Tibial nerve (tissue), 4 donors: ENCODE measurements at regions not wholly inside any gene's neighbourhood (a gene's known extent, or its start where the extent isn't known, plus 50 kb on each side); places are given as distances from the start of the nearest gene placed in this dataset.

Experiments used
- DNase-seq, 2 donors: peaks; one replicate each; pipeline ENCODE4 v3.0.0-alpha.2; 2019; ENCODE audit warnings: low spot score in 2 of 2
- H3K27ac ChIP-seq, 4 donors: fragments of 200-600 bp; sonication (generic) in 3 of 4; one replicate each; pipeline ENCODE4 v1.5.1; 2017 to 2019; ENCODE audit warnings: mild to moderate bottlenecking in 1 of 4
- H3K27me3 ChIP-seq, 2 donors: fragments of 200-600 bp; sonication (generic) in 1 of 2; one replicate each; pipeline versions ENCODE4 v1.5.1 to v1.6.0; 2017 to 2019
- H3K36me3 ChIP-seq, 3 donors: fragments of 200-600 bp; sonication (generic); one replicate each; pipeline ENCODE4 v1.5.1; 2018 to 2019
- H3K4me1 ChIP-seq, 4 donors: fragments of 200-600 bp; sonication (generic) in 3 of 4; one replicate each; pipeline ENCODE4 v1.5.1; 2017 to 2019
- H3K4me3 ChIP-seq, 4 donors: fragments of 200-600 bp; sonication (generic) in 3 of 4; one replicate each; pipeline ENCODE4 v1.5.1; 2017 to 2019; ENCODE audit warnings: mild to moderate bottlenecking in 1 of 4, moderate library complexity in 1 of 4
- H3K9me3 ChIP-seq, 4 donors: fragments of 200-600 bp; sonication (generic) in 3 of 4; one replicate each; pipeline ENCODE4 v1.5.1; 2017 to 2019
- CTCF ChIP-seq, 5 experiments: fragments of 200-600 bp in 3 of 5; fragments of 450-650 bp in 2 of 5; sonication (generic) in 3 of 5; IDR thresholded peaks; one replicate each; pipeline ENCODE4 v1.5.1; 2016 to 2019; ENCODE audit warnings: antibody characterized with exemption in 5 of 5, mild to moderate bottlenecking in 3 of 5, moderate library complexity in 2 of 5
- EP300 ChIP-seq, 2 donors: sonication (generic); formaldehyde crosslinking; IDR thresholded peaks; one replicate each; pipeline ENCODE4 v1.6.1; 2017; ENCODE audit warnings: antibody characterized with exemption in 2 of 2, mild to moderate bottlenecking in 1 of 2
- POLR2A ChIP-seq, 2 donors: fragments of 450-650 bp; IDR thresholded peaks; one replicate each; pipeline ENCODE4 v1.6.1; 2017; ENCODE audit warnings: antibody characterized with exemption in 2 of 2, mild to moderate bottlenecking in 2 of 2, moderate library complexity in 2 of 2
- WGBS, 2 donors: methylation state at CpG; one replicate each; pipeline ENCODE4 v1.1.5; 2018; 5-methylcytosine and 5-hydroxymethylcytosine counted together

GRCh38 chr12:14275886-14276285, 89.6 kb upstream of the ATF7IP start:
- WGBS, 2 donors = 62 to 71% methylated on average over 1 of the region's 1 CpG
- peaks cover 0 to 3% (median 0%) of the 10 kb centered on the region in 4 donors for H3K9me3 ChIP-seq
- no peak overlapping the region for H3K27ac ChIP-seq
- no peak overlapping the region for H3K4me3 ChIP-seq
- no peaks in the 10 kb centered on the region for H3K27me3 ChIP-seq
- TF ChIP-seq POLR2A (IDR thresholded peaks at IDR 0.05) = no peak
- TF ChIP-seq EP300 (IDR thresholded peaks at IDR 0.05) = no peak
- no peak for TF ChIP-seq CTCF (IDR thresholded peaks at IDR 0.05)
- H3K4me1 ChIP-seq = no peaks in the 10 kb centered on the region
- no peaks in the 10 kb centered on the region for H3K36me3 ChIP-seq
- no peak for DNase-seq

GRCh38 chr12:14278294-14278953, 87.1 kb upstream of the ATF7IP start:
- H3K27me3 ChIP-seq = no peaks in the 10 kb centered on the region
- H3K36me3 ChIP-seq = no peaks in the 10 kb centered on the region
- no peak overlapping the region for H3K27ac ChIP-seq
- no peaks in the 10 kb centered on the region for H3K4me1 ChIP-seq
- WGBS, 2 donors = 83 to 87% methylated on average over 1 of the region's 1 CpG
- H3K4me3 ChIP-seq = no peak overlapping the region
- DNase-seq = no peak
- TF ChIP-seq EP300 (IDR thresholded peaks at IDR 0.05) (no peak), CTCF (IDR thresholded peaks at IDR 0.05) (no peak), POLR2A (IDR thresholded peaks at IDR 0.05) (no peak)
- peaks cover 0 to 3% (median 0%) of the 10 kb centered on the region in 4 donors for H3K9me3 ChIP-seq

- 88 to 89% methylated on average over 6 of the region's 6 CpGs for WGBS, 2 donors
- TF ChIP-seq EP300 (IDR thresholded peaks at IDR 0.05) = no peak
- no peak for TF ChIP-seq CTCF (IDR thresholded peaks at IDR 0.05)
- TF ChIP-seq POLR2A (IDR thresholded peaks at IDR 0.05) = no peak
- DNase-seq = no peak
- Histone ChIP-seq H3K4me3 (no peak overlapping the region), H3K27me3 (no peaks in the 10 kb centered on the region), H3K27ac (no peak overlapping the region), H3K4me1 (no peaks in the 10 kb centered on the region), H3K9me3 (peaks cover 0 to 3% (median 0%) of the 10 kb centered on the region in 4 donors), H3K36me3 (no peaks in the 10 kb centered on the region)
These were observed 85.6 kb upstream of the ATF7IP start for GRCh38 chr12:14279845-14280244.

GRCh38 chr12:14280921-14281320, 84.6 kb upstream of the ATF7IP start:
- Histone ChIP-seq H3K27me3 (no peaks in the 10 kb centered on the region), H3K36me3 (no peaks in the 10 kb centered on the region), H3K27ac (no peak overlapping the region), H3K4me1 (no peaks in the 10 kb centered on the region), H3K4me3 (no peak overlapping the region), H3K9me3 (no peaks in the 10 kb centered on the region)
- no peak for DNase-seq
- TF ChIP-seq POLR2A (IDR thresholded peaks at IDR 0.05) (no peak), EP300 (IDR thresholded peaks at IDR 0.05) (no peak), CTCF (IDR thresholded peaks at IDR 0.05) (no peak)
- WGBS, 2 donors = 85 to 96% methylated on average over 5 of the region's 5 CpGs

GRCh38 chr12:14281539-14281938, 83.9 kb upstream of the ATF7IP start:
- TF ChIP-seq EP300 (IDR thresholded peaks at IDR 0.05) (no peak), POLR2A (IDR thresholded peaks at IDR 0.05) (no peak), CTCF (IDR thresholded peaks at IDR 0.05) (no peak)
- Histone ChIP-seq H3K27ac (no peak overlapping the region), H3K36me3 (no peaks in the 10 kb centered on the region), H3K27me3 (no peaks in the 10 kb centered on the region), H3K4me1 (no peaks in the 10 kb centered on the region), H3K4me3 (no peak overlapping the region), H3K9me3 (no peaks in the 10 kb centered on the region)
- 83 to 85% methylated on average over 2 of the region's 2 CpGs for WGBS, 2 donors
- DNase-seq = no peak
